ENCODE measurements at regions not wholly inside any gene's neighbourhood (a gene's known extent, or its start where the extent isn't known, plus 50 kb on each side); places are given as distances from the start of the nearest gene placed in this dataset.

GRCh38 chr15:47362118-47362905 is 355.0 kb upstream of the SEMA6D start:
- ATAC-seq (no peak), DNase-seq (no peak)
- H3K27me3 ChIP-seq (ENCODE audit: low read depth) = no peaks in the 10 kb centered on the region
- no peaks in the 10 kb centered on the region for H3K36me3 ChIP-seq
- no peaks in the 10 kb centered on the region for H3K9me3 ChIP-seq
- no peaks in the 10 kb centered on the region for H3K4me1 ChIP-seq
- H3K4me3 ChIP-seq = no peak overlapping the region
- TF ChIP-seq, protein P1, sequence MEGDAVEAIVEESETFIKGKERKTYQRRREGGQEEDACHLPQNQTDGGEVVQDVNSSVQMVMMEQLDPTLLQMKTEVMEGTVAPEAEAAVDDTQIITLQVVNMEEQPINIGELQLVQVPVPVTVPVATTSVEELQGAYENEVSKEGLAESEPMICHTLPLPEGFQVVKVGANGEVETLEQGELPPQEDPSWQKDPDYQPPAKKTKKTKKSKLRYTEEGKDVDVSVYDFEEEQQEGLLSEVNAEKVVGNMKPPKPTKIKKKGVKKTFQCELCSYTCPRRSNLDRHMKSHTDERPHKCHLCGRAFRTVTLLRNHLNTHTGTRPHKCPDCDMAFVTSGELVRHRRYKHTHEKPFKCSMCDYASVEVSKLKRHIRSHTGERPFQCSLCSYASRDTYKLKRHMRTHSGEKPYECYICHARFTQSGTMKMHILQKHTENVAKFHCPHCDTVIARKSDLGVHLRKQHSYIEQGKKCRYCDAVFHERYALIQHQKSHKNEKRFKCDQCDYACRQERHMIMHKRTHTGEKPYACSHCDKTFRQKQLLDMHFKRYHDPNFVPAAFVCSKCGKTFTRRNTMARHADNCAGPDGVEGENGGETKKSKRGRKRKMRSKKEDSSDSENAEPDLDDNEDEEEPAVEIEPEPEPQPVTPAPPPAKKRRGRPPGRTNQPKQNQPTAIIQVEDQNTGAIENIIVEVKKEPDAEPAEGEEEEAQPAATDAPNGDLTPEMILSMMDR (IDR thresholded peaks at IDR 0.05) = no peak
- H3K27ac ChIP-seq = no peak overlapping the region
- intact Hi-C loops (cut with DNase I) = no loop called here

DNA sequence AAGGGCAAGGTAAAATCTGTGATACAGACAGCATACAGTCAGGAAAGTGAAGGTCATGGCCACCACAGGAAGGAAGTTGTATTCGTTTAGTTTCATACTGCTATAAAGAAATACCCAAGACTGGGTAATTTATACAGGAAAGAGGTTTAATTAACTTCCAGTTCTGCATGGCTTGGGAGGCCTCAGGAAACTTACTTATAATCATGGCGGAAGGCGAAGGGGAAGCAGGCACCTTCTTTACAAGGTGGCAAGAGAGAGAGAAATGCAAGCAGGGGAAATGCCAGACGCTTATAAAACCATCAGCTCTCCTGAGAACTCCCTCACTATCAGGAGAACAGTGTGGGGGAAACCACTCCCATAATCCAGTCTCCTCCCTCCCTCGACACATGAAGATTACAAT is 353.7 kb upstream of the SEMA6D start:
- intact Hi-C loops (cut with DNase I) = no loop called here
- Histone ChIP-seq H3K27me3 (ENCODE audit: low read depth) (no peaks in the 10 kb centered on the region), H3K4me3 (no peak overlapping the region), H3K9me3 (no peaks in the 10 kb centered on the region), H3K4me1 (no peaks in the 10 kb centered on the region), H3K27ac (no peak overlapping the region), H3K36me3 (no peaks in the 10 kb centered on the region)
- DNase-seq = no peak
- no peak for ATAC-seq
- TF ChIP-seq, protein P1 (IDR thresholded peaks at IDR 0.05) = no peak

- no peak overlapping the region for H3K4me3 ChIP-seq
- DNase-seq (no peak), ATAC-seq (no peak)
- TF ChIP-seq, protein P1 (IDR thresholded peaks at IDR 0.05) = no peak
- H3K27me3 ChIP-seq (ENCODE audit: low read depth) = no peaks in the 10 kb centered on the region
- no peaks in the 10 kb centered on the region for H3K4me1 ChIP-seq
- intact Hi-C loops (cut with DNase I) = no loop called here
- H3K9me3 ChIP-seq = no peaks in the 10 kb centered on the region
- no peaks in the 10 kb centered on the region for H3K36me3 ChIP-seq
- no peak overlapping the region for H3K27ac ChIP-seq
Measured at GRCh38 chr15:47364230-47365141, 352.8 kb upstream of the SEMA6D start.

- no peak overlapping the region for H3K4me3 ChIP-seq
- intact Hi-C loops (cut with DNase I) = no loop called here
- no peak for DNase-seq
- TF ChIP-seq, protein P1 (IDR thresholded peaks at IDR 0.05) = no peak
- no peaks in the 10 kb centered on the region for H3K36me3 ChIP-seq
- H3K27ac ChIP-seq = no peak overlapping the region
- H3K27me3 ChIP-seq (ENCODE audit: low read depth) = no peaks in the 10 kb centered on the region
- H3K9me3 ChIP-seq = no peaks in the 10 kb centered on the region
- ATAC-seq = no peak
- H3K4me1 ChIP-seq = no peaks in the 10 kb centered on the region
Measured at GRCh38 chr15:47366884-47367283, 350.4 kb upstream of the SEMA6D start.

- Histone ChIP-seq H3K4me3 (no peak overlapping the region), H3K36me3 (no peaks in the 10 kb centered on the region), H3K27ac (no peak overlapping the region), H3K9me3 (no peaks in the 10 kb centered on the region), H3K27me3 (ENCODE audit: low read depth) (no peaks in the 10 kb centered on the region), H3K4me1 (no peaks in the 10 kb centered on the region)
- intact Hi-C loops (cut with DNase I) = no loop called here
- TF ChIP-seq, protein P1 (IDR thresholded peaks at IDR 0.05) = no peak
- no peak for DNase-seq
- ATAC-seq = no peak
Measured at GRCh38 chr15:47367726-47368390, 349.4 kb upstream of the SEMA6D start.

Measured in lower lobe of right lung (tissue), 2 donors.